Neutrophil (primary cell): ENCODE measurements at regions not wholly inside any gene's neighbourhood (a gene's known extent, or its start where the extent isn't known, plus 50 kb on each side); places are given as distances from the start of the nearest gene placed in this dataset.

Experiments
- H3K27ac ChIP-seq: fragments of 200-600 bp; sonication (generic); 2 replicates; pipeline ENCODE4 v1.5.1; 2016; ENCODE audit warnings: mild to moderate bottlenecking, moderate library complexity
- H3K27me3 ChIP-seq: fragments of 200-600 bp; sonication (generic); 2 replicates; pipeline ENCODE4 v1.6.0; 2016; ENCODE audit warnings: mild to moderate bottlenecking
- H3K36me3 ChIP-seq: fragments of 200-600 bp; sonication (generic); 2 replicates; pipeline ENCODE4 v1.5.1; 2017
- H3K4me1 ChIP-seq, 2 experiments: fragments of 200-600 bp in 1 of 2; sonication (generic) in 1 of 2; 1 replicate in 1 of 2; 2 replicates in 1 of 2; pipeline versions ENCODE4 v1.5.1 to v1.6.1; 2013 to 2016; ENCODE audit warnings: low read depth in 1 of 2, low read length in 1 of 2, mild to moderate bottlenecking in 1 of 2, moderate library complexity in 1 of 2; ENCODE audit not compliant: control insufficient read depth in 1 of 2, insufficient read depth in 1 of 2
- H3K4me3 ChIP-seq, 2 experiments: fragments of 200-600 bp in 1 of 2; sonication (generic) in 1 of 2; 1 replicate in 1 of 2; 2 replicates in 1 of 2; pipeline ENCODE4 v1.5.1; 2013 to 2016; ENCODE audit warnings: low read depth in 1 of 2, low read length in 1 of 2, mild to moderate bottlenecking in 1 of 2, moderate library complexity in 1 of 2
- H3K9me3 ChIP-seq: fragments of 200-600 bp; sonication (generic); 2 replicates; pipeline ENCODE4 v1.5.1; 2016
- TF ChIP-seq, protein P1 (sequence below): fragments of 200-600 bp; sonication (generic); IDR thresholded peaks from 2 replicates; pipeline ENCODE4 v1.5.1; 2016; ENCODE audit warnings: antibody characterized with exemption

DNA sequence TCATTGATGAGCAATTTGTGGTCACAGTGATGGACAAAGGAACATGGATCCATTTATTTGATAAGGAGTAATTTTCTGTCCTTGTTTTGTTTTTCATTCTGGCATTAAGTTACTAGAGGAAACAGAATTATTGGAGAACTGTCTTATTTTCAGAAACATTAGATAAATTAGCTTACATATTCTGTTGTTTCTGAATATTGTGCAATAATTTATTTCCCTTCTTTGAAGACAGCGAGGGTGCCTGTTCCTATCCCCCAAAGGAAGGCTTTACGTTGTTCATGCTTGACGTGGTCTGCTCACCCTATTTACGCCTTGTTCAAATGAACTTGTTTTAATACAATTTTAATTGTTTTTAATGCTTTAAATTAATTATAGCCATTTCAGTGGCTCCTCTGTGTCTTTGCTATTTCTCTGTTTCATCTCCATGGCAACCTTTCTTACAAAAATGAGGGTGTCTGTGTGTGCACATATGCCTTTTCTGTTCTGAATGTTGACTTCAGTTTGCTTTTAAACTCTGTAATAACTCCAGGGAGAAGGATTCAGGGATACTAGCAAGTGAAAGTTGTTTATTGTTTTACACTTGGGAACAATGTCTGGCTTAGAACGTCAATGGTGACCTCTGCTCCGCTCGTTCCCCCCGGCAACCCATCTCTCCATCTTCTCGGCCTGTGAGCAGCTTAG lies 138.3 kb upstream of the PLET1 start:
- Histone ChIP-seq H3K4me1 (no peaks in the 10 kb centered on the region), H3K36me3 (no peaks in the 10 kb centered on the region), H3K9me3 (no peaks in the 10 kb centered on the region), H3K4me3 (no peak overlapping the region), H3K27me3 (no peaks in the 10 kb centered on the region), H3K27ac (no peak overlapping the region)
- TF ChIP-seq, protein P1, sequence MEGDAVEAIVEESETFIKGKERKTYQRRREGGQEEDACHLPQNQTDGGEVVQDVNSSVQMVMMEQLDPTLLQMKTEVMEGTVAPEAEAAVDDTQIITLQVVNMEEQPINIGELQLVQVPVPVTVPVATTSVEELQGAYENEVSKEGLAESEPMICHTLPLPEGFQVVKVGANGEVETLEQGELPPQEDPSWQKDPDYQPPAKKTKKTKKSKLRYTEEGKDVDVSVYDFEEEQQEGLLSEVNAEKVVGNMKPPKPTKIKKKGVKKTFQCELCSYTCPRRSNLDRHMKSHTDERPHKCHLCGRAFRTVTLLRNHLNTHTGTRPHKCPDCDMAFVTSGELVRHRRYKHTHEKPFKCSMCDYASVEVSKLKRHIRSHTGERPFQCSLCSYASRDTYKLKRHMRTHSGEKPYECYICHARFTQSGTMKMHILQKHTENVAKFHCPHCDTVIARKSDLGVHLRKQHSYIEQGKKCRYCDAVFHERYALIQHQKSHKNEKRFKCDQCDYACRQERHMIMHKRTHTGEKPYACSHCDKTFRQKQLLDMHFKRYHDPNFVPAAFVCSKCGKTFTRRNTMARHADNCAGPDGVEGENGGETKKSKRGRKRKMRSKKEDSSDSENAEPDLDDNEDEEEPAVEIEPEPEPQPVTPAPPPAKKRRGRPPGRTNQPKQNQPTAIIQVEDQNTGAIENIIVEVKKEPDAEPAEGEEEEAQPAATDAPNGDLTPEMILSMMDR, result no peak

DNA sequence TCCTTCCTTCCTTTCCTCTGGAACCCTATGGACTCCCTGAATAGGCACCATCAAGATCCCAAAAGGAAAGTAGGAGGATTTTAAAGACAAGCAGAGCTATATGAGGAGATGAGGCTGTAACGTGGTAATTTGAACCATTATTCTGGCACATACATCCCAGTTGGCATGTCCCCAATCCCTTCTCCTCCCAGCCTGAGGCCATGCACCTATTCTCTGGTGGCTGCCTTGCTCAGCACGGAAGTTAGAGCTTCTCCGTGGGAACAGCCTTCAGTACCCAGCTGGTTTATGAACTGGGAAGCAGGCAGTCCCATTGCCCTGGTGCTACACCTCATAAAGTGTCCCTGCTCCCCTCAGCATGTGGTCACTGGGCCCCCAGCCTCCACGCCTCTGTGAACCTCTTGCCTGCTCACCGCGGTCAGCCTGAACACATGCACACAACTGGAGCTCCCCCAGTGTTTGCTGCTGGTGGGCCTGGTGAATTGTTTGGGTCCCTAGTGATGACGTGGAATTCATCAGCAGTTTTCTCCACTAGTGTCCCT lies 139.9 kb upstream of the PLET1 start:
- Histone ChIP-seq H3K27me3 (no peaks in the 10 kb centered on the region), H3K36me3 (no peaks in the 10 kb centered on the region), H3K4me1 (no peaks in the 10 kb centered on the region), H3K4me3 (no peak overlapping the region), H3K27ac (no peak overlapping the region), H3K9me3 (no peaks in the 10 kb centered on the region)
- TF ChIP-seq, protein P1, result no peak

DNA sequence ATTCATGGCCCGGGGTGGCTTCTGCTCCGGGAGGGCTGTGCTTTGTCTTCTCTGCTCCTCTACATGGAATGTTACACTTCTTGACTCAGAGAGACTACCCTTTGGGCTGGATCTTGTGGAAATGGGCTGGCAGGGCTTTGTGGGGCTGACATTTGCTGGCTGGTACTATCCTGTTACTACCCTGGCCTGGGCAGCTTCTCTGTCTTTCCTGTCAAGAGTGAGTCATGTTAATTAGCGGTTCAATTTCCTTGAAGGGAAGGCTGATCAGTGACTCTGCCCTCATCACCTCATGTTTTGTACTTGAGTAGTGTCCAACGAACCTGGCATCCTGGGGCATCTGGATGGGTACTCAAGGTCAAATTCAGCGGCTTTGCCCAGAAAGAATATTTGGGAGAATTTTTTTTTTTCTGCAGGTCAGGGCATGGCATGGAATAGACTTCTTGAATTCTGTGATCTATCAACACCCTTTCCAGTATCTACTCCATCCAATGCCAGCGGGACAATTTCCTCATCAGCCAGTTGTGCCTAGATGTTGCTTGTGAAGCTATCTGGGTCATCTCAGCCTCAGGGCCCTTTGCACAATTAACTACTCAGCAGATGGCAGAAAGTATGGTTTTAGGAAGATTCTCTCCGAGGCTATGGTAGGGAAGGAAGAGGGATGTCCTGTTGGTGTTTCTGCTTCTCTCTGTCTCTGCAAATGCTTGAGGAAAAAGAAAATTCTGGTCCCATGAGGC lies 140.5 kb upstream of the PLET1 start:
- no peaks in the 10 kb centered on the region for H3K4me1 ChIP-seq
- TF ChIP-seq, protein P1, result no peak
- no peaks in the 10 kb centered on the region for H3K36me3 ChIP-seq
- H3K9me3 ChIP-seq, result no peaks in the 10 kb centered on the region
- no peak overlapping the region for H3K27ac ChIP-seq
- H3K27me3 ChIP-seq, result no peaks in the 10 kb centered on the region
- H3K4me3 ChIP-seq, result no peak overlapping the region

DNA sequence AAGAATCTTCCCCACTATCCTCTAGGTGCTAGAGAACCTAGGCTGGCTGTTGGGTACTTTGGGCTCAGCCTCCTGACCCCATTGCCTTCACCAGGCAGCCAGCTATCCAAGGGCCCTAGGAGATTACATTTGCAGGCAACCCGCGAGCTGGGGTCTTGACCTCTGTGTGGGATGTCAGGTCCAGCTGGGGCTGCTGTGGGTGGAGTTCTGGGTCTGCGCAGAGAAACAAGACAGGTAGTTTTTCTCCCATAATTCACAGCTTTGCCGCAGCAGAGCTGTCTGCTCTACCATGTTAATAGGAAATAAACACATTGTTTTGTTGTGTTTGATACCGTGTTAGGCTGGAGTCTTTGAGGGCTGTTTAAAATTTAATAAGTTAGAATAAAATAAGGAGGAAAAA lies 142.8 kb upstream of the PLET1 start:
- no peaks in the 10 kb centered on the region for H3K9me3 ChIP-seq

DNA sequence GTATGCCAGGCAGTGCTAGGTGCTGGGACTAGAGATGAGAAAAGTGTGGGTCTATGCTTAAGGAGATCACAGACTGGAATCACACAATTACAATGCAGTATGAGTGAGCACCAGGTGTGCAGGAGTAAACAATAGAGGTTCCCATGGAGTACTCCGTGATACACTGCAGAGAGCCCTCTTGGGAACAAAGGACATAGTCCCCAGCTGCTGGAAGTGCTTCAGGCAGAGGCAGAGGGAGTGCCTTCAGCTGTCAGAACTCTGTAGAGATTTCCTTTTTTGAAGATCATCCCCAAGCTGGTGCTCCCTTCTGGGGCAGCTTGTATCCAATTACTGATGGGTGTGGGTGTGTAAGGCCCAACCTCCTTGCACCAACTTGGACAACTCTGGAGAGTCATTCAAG lies 143.5 kb upstream of the PLET1 start:
- Histone ChIP-seq H3K4me1 (peaks cover 0 to under 1% of the 10 kb centered on the region in 2 experiments), H3K9me3 (no peaks in the 10 kb centered on the region), H3K27me3 (peaks cover 9% of the 10 kb centered on the region), H3K4me3 (no peak overlapping the region), H3K36me3 (no peaks in the 10 kb centered on the region), H3K27ac (no peak overlapping the region)
- TF ChIP-seq, protein P1, result no peak

More for the DNA sequence above, 142.8 kb upstream of the PLET1 start:
- Histone ChIP-seq H3K27me3 (peaks cover 9% of the 10 kb centered on the region), H3K36me3 (no peaks in the 10 kb centered on the region), H3K4me3 (no peak overlapping the region), H3K27ac (no peak overlapping the region), H3K4me1 (no peaks in the 10 kb centered on the region)
- TF ChIP-seq, protein P1, result no peak
